GM10266 (cell line): ENCODE measurements at regions not wholly inside any gene's neighbourhood (a gene's known extent, or its start where the extent isn't known, plus 50 kb on each side); places are given as distances from the start of the nearest gene placed in this dataset.

Experiments
- DNase-seq: peaks from one replicate; pipeline ENCODE4 v3.0.0; 2012; ENCODE audit errors: extremely low spot score
- CTCF ChIP-seq: IDR thresholded peaks from 2 replicates; pipeline ENCODE4 v1.5.1; 2012; ENCODE audit warnings: mild to moderate bottlenecking, low read depth; ENCODE audit not compliant: control insufficient read depth, insufficient read depth; ENCODE audit errors: missing control alignments

- DNase-seq, result no peak
- TF ChIP-seq CTCF, result no peak
These were observed 293.2 kb upstream of the NFE2L3 start for GRCh38 chr7:25858525-25859411.

GRCh38 chr7:25859412-25860274 is 292.4 kb upstream of the NFE2L3 start:
- no peak for TF ChIP-seq CTCF
- no peak for DNase-seq

GRCh38 chr7:25860275-25861163 is 291.5 kb upstream of the NFE2L3 start:
- TF ChIP-seq CTCF, result no peak
- DNase-seq, result no peak

- no peak for DNase-seq
- no peak for TF ChIP-seq CTCF
These were observed 290.9 kb upstream of the NFE2L3 start for GRCh38 chr7:25861164-25861496.

- TF ChIP-seq CTCF, result no peak
- no peak for DNase-seq
These were observed 290.3 kb upstream of the NFE2L3 start for GRCh38 chr7:25861601-25862260.

GRCh38 chr7:25862261-25863004 is 289.6 kb upstream of the NFE2L3 start:
- TF ChIP-seq CTCF, result no peak
- DNase-seq, result peak; percentile 85
